ENCODE measurements at regions not wholly inside any gene's neighbourhood (a gene's known extent, or its start where the extent isn't known, plus 50 kb on each side); places are given as distances from the start of the nearest gene placed in this dataset.

DNA sequence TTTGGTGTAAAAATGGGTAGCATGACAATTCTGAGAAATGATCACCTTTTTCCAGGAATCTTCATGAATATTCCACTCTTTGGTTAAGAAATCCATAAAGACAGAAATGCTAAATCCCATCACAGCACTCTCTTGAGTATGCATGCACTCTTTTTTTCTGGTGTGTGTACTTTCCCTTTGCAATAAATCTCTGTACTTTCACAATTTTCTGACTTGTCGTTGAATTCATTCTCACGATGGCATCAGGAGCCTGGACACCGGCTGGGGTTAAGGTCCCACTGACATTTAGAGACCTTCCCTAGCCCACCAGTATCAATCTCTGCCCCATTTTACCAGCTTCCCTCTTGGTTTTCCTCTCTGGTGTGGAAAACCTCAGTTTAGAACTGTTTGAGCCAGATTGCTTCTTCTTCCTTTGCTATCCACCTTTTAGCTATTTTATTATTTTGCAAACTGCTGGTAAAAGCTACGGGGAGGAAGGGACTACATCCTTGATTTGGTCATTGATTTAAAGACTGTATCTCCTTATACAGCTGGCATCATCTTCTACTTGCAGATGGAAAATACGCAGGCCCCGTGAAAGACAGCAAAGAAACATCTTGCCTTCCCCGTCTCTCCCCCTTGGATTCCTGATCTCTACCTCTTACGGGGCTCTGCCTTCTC, 59.9 kb upstream of the ZFR start:
- no peak for DNase-seq (ENCODE audit: low read depth in 2 of 2)

- DNase-seq (ENCODE audit: low read depth in 2 of 2), result no peak
These were observed 58.7 kb upstream of the ZFR start for GRCh38 chr5:32503261-32503660.

GRCh38 chr5:32501071-32502002, 56.8 kb upstream of the ZFR start:
- DNase-seq (ENCODE audit: low read depth in 2 of 2), result no peak

DNA sequence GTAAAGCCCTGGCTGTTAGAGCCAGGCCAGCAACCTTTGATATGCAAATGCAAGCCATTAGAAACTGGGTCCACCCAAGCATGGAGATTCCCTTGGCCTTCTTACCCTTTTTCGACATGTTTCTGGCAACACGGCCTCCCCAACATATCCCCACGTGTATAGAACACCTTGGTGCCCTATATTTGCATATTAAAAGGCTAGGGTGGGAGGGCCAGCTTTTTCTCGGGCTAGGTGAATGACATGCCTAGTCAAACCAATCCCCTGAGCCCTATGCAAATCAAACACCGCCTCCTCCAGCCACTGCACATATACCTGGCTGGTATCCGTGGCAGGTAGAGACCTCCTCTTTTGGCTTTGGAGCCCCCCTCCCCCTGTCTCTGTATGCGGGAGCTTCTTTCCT, 55.6 kb upstream of the ZFR start:
- no peak for DNase-seq (ENCODE audit: low read depth in 2 of 2)

GRCh38 chr5:32499261-32499660, 54.7 kb upstream of the ZFR start:
- no peak for DNase-seq (ENCODE audit: low read depth in 2 of 2)

GRCh38 chr5:32498484-32498883, 53.9 kb upstream of the ZFR start:
- DNase-seq (ENCODE audit: low read depth in 2 of 2), result no peak

DNA sequence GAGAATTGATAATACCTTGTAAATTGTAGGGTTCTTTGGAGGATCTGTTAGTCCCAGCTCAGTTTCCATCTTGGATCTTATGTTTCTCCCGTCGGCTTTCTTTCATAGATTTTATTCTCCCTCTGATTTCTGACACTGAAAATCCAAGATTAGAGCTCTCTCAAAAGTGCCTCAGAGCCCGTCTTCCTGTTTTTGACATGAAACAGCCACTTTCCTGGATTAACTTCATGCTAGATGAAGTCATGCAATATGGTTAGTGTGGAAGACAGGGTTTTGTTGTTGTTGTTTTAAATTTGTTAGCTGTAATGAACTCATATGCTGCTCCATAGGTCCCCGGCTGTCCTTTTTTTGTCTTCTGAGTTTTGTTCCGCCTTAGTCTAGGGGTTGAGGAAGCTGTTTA, 51.6 kb upstream of the ZFR start:
- no peak for DNase-seq (ENCODE audit: low read depth in 2 of 2)

- DNase-seq (ENCODE audit: low read depth in 2 of 2), result no peak
These were observed 50.3 kb upstream of the ZFR start for GRCh38 chr5:32494827-32495226.
